ENCODE measurements at regions not wholly inside any gene's neighbourhood (a gene's known extent, or its start where the extent isn't known, plus 50 kb on each side); places are given as distances from the start of the nearest gene placed in this dataset.
A peak's percentile ranks its signal among the peaks of the same experiment; 100 is the strongest.

DNA sequence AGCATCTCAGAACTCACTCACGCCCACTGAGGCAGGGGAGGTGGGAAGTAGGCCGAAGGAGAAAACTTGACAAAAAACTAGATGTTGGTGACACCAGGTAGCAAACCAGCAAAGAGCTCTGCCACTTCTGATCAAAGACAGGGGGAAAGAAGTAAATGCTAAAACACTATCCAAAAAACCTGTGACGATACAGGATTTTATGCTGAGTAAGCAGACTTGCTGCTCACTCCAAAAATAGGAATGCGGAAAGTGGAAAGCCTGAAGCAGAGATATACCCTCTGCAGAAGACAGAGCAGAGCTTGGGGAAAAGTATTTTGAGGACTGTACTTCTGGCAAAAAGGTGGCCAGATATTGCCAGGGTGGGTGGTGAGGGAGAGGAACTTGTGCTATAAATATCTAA, 73.3 kb upstream of the YPEL5 start:
- no peak overlapping the region for H3K27ac ChIP-seq (ENCODE audit: insufficient read depth in 1 of 2, low read depth in 1 of 2, low read length in 2 of 2, poor library complexity in 1 of 2, severe bottlenecking in 2 of 2)
- no peaks in the 10 kb centered on the region for H3K9me3 ChIP-seq (ENCODE audit: control extremely low read depth in 1 of 5, control insufficient read depth in 4 of 5, insufficient read depth in 2 of 5, low read depth in 1 of 5, low read length in 4 of 5)
- ChIA-PET CTCF (interaction anchor here (0.9 to 1.0 kb wide), 3 partner anchors 9 to 634 kb away, joined by 3 read pairs; no protein-coding TSS in a partner anchor), POLR2A (no interaction called here)
- no peak for DNase-seq
- H3K4me1 ChIP-seq (ENCODE audit: control extremely low read depth in 1 of 4, control insufficient read depth in 4 of 4, insufficient read depth in 4 of 4, low read length in 3 of 4): no peaks in the 10 kb centered on the region
- H3K4me3 ChIP-seq (ENCODE audit: control insufficient read depth in 1 of 7, extremely low read depth in 1 of 7, insufficient read depth in 4 of 7, low read depth in 2 of 7, low read length in 6 of 7): no peak overlapping the region
- 96% methylated on average over 4 of the region's 4 CpGs for WGBS (ENCODE audit: insufficient coverage)
- peaks cover 0 to 9% (median 0%) of the 10 kb centered on the region in 5 experiments for H3K27me3 ChIP-seq (replicated peaks in 2 of 5; ENCODE audit: control insufficient read depth in 4 of 5, insufficient read depth in 5 of 5, low read length in 4 of 5)
- H3K36me3 ChIP-seq (ENCODE audit: control insufficient read depth in 4 of 4, insufficient read depth in 4 of 4, low read length in 3 of 4): no peaks in the 10 kb centered on the region

DNA sequence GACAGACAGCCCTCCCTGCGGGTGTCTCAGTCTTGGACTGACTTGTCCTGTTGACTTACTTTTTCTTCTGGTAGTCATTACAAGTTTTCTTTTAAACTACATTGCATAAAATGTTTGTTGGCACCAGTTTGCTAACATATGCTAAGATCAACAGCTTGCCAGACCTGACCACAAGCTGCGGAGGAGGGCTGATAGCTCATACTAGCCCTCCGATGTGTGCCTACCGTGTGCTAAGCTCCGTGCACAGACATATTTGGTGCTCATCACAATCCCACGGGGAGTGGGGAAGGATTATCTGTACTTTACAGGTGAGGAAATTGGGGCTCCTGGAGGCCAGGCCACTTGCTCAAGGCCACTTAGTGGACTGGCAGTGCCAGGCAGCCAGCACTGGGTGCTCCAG, 72.8 kb upstream of the YPEL5 start:
- H3K36me3 ChIP-seq (ENCODE audit: control insufficient read depth in 4 of 4, insufficient read depth in 4 of 4, low read length in 3 of 4): no peaks in the 10 kb centered on the region
- peaks cover 0 to 10% (median 0%) of the 10 kb centered on the region in 5 experiments for H3K27me3 ChIP-seq (replicated peaks in 2 of 5; ENCODE audit: control insufficient read depth in 4 of 5, insufficient read depth in 5 of 5, low read length in 4 of 5)

DNA sequence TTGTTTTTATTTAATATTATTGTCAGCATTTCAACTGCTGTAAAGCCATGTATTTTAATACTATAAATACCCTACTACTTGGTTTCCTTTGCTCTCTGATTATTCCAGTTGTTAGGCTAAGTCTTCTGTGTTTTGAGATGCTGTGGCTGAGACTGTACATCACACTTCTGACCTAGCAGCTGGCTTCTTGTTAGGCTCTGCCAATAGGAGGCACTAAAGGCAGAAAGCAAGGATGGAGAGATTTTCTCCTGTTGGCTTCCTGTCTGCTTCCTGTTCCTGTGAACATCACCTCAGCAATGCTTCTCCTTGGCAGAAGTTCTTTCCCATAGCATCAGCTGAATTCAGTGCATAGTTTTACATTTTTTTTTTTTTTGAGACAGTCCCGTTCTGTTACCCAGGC, 68.3 kb upstream of the YPEL5 start:
- Histone ChIP-seq H3K36me3 (ENCODE audit: control insufficient read depth in 4 of 4, insufficient read depth in 4 of 4, low read length in 3 of 4) (no peaks in the 10 kb centered on the region), H3K27me3 (replicated peaks in 2 of 5; ENCODE audit: control insufficient read depth in 4 of 5, insufficient read depth in 5 of 5, low read length in 4 of 5) (peaks cover 0 to 5% (median 0%) of the 10 kb centered on the region in 5 experiments), H3K27ac (ENCODE audit: insufficient read depth in 1 of 2, low read depth in 1 of 2, low read length in 2 of 2, poor library complexity in 1 of 2, severe bottlenecking in 2 of 2) (no peak overlapping the region), H3K9me3 (ENCODE audit: control extremely low read depth in 1 of 5, control insufficient read depth in 4 of 5, insufficient read depth in 2 of 5, low read depth in 1 of 5, low read length in 4 of 5) (no peaks in the 10 kb centered on the region), H3K4me1 (ENCODE audit: control extremely low read depth in 1 of 4, control insufficient read depth in 4 of 4, insufficient read depth in 4 of 4, low read length in 3 of 4) (no peaks in the 10 kb centered on the region), H3K4me3 (ENCODE audit: control insufficient read depth in 1 of 7, extremely low read depth in 1 of 7, insufficient read depth in 4 of 7, low read depth in 2 of 7, low read length in 6 of 7) (no peak overlapping the region)
- DNase-seq: no peak
- ChIA-PET POLR2A (no interaction called here), CTCF (interaction anchor here (0.8 kb wide), 1 partner anchor 43 kb away, joined by 3 read pairs; no protein-coding TSS in a partner anchor)
- 100% methylated on average over 1 of the region's 1 CpG for WGBS (ENCODE audit: insufficient coverage)

More for the DNA sequence above, 72.8 kb upstream of the YPEL5 start:
- CTCF ChIA-PET: interaction anchor here (0.9 to 1.0 kb wide), 3 partner anchors 9 to 633 kb away, joined by 3 read pairs; no protein-coding TSS in a partner anchor
- Histone ChIP-seq H3K4me3 (ENCODE audit: control insufficient read depth in 1 of 7, extremely low read depth in 1 of 7, insufficient read depth in 4 of 7, low read depth in 2 of 7, low read length in 6 of 7) (no peak overlapping the region), H3K4me1 (ENCODE audit: control extremely low read depth in 1 of 4, control insufficient read depth in 4 of 4, insufficient read depth in 4 of 4, low read length in 3 of 4) (no peaks in the 10 kb centered on the region), H3K9me3 (ENCODE audit: control extremely low read depth in 1 of 5, control insufficient read depth in 4 of 5, insufficient read depth in 2 of 5, low read depth in 1 of 5, low read length in 4 of 5) (no peaks in the 10 kb centered on the region), H3K27ac (ENCODE audit: insufficient read depth in 1 of 2, low read depth in 1 of 2, low read length in 2 of 2, poor library complexity in 1 of 2, severe bottlenecking in 2 of 2) (no peak overlapping the region)
- POLR2A ChIA-PET: no interaction called here
- 80% methylated on average over 5 of the region's 6 CpGs for WGBS (ENCODE audit: insufficient coverage)
- DNase-seq: peak in 1 of 3 donors; percentile 2

DNA sequence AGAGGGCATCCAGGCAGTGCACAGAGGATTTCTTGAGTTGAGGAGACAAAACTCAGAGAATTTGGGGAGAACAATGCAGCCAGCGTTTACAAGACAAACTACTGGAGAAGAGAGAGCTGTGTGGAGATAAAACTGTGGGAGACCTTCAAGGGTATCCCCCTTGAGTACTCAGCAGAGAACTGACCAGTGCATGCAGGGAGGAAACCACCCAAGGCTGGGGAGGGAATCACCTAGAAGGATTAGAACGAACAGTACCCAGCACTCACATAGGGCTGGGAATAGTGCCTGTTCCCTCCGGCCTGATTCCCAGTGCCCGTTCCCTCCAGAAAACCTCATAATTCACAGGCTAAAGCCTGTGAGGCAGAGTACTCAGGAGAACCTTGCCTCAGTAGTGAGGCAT, 61.9 kb upstream of the YPEL5 start:
- 92% methylated on average over 3 of the region's 4 CpGs for WGBS (ENCODE audit: insufficient coverage)
- H3K36me3 ChIP-seq (ENCODE audit: control insufficient read depth in 4 of 4, insufficient read depth in 4 of 4, low read length in 3 of 4): no peaks in the 10 kb centered on the region

GRCh38 chr2:30089171-30089570, 57.6 kb upstream of the YPEL5 start:
- Histone ChIP-seq H3K36me3 (ENCODE audit: control insufficient read depth in 4 of 4, insufficient read depth in 4 of 4, low read length in 3 of 4) (no peaks in the 10 kb centered on the region), H3K9me3 (ENCODE audit: control extremely low read depth in 1 of 5, control insufficient read depth in 4 of 5, insufficient read depth in 2 of 5, low read depth in 1 of 5, low read length in 4 of 5) (peaks cover 0 to 1% (median 0%) of the 10 kb centered on the region in 5 experiments), H3K4me1 (ENCODE audit: control extremely low read depth in 1 of 4, control insufficient read depth in 4 of 4, insufficient read depth in 4 of 4, low read length in 3 of 4) (no peaks in the 10 kb centered on the region), H3K27me3 (replicated peaks in 2 of 5; ENCODE audit: control insufficient read depth in 4 of 5, insufficient read depth in 5 of 5, low read length in 4 of 5) (peaks cover 0 to 21% (median 9%) of the 10 kb centered on the region in 5 experiments), H3K4me3 (ENCODE audit: control insufficient read depth in 1 of 7, extremely low read depth in 1 of 7, insufficient read depth in 4 of 7, low read depth in 2 of 7, low read length in 6 of 7) (no peak overlapping the region), H3K27ac (ENCODE audit: insufficient read depth in 1 of 2, low read depth in 1 of 2, low read length in 2 of 2, poor library complexity in 1 of 2, severe bottlenecking in 2 of 2) (no peak overlapping the region)
- no peak for DNase-seq
- ChIA-PET CTCF (interaction anchor here (0.6 to 10.1 kb wide), 5 partner anchors 26 to 600 kb away, joined by 3 to 85 read pairs (median 4); no protein-coding TSS in a partner anchor), POLR2A (no interaction called here)

More for the DNA sequence above, 61.9 kb upstream of the YPEL5 start:
- Histone ChIP-seq H3K27me3 (replicated peaks in 2 of 5; ENCODE audit: control insufficient read depth in 4 of 5, insufficient read depth in 5 of 5, low read length in 4 of 5) (peaks cover 0 to 16% (median 4%) of the 10 kb centered on the region in 5 experiments), H3K4me3 (ENCODE audit: control insufficient read depth in 1 of 7, extremely low read depth in 1 of 7, insufficient read depth in 4 of 7, low read depth in 2 of 7, low read length in 6 of 7) (no peak overlapping the region), H3K27ac (ENCODE audit: insufficient read depth in 1 of 2, low read depth in 1 of 2, low read length in 2 of 2, poor library complexity in 1 of 2, severe bottlenecking in 2 of 2) (no peak overlapping the region), H3K4me1 (ENCODE audit: control extremely low read depth in 1 of 4, control insufficient read depth in 4 of 4, insufficient read depth in 4 of 4, low read length in 3 of 4) (no peaks in the 10 kb centered on the region), H3K9me3 (ENCODE audit: control extremely low read depth in 1 of 5, control insufficient read depth in 4 of 5, insufficient read depth in 2 of 5, low read depth in 1 of 5, low read length in 4 of 5) (no peaks in the 10 kb centered on the region)
- ChIA-PET CTCF (interaction anchor here (1.0 to 10.1 kb wide), 3 partner anchors 13 to 31 kb away, joined by 3 to 85 read pairs (median 3); no protein-coding TSS in a partner anchor), POLR2A (no interaction called here)
- DNase-seq: no peak

DNA sequence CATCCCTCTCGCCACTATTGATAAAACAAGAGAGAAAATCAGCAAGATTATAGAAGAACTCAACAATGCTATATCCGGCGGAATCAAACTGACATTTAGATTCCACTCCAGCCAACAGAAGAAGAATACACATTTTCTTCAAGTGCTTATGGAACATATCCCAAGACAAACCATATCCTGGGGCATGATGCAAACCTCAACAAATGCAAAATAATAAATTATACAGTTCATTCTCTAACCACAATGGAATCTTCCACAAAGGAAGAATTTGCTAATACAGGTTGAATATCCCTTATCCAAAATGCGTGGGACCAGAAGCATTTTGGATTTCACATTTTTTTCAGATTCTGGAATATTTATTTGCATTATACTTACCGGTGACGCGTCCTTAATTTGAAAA, 51.4 kb upstream of the YPEL5 start:
- POLR2A ChIA-PET: no interaction called here
- Histone ChIP-seq H3K9me3 (ENCODE audit: control extremely low read depth in 1 of 5, control insufficient read depth in 4 of 5, insufficient read depth in 2 of 5, low read depth in 1 of 5, low read length in 4 of 5) (no peaks in the 10 kb centered on the region), H3K36me3 (ENCODE audit: control insufficient read depth in 4 of 4, insufficient read depth in 4 of 4, low read length in 3 of 4) (no peaks in the 10 kb centered on the region), H3K27ac (ENCODE audit: insufficient read depth in 1 of 2, low read depth in 1 of 2, low read length in 2 of 2, poor library complexity in 1 of 2, severe bottlenecking in 2 of 2) (no peak overlapping the region), H3K4me1 (ENCODE audit: control extremely low read depth in 1 of 4, control insufficient read depth in 4 of 4, insufficient read depth in 4 of 4, low read length in 3 of 4) (no peaks in the 10 kb centered on the region), H3K27me3 (replicated peaks in 2 of 5; ENCODE audit: control insufficient read depth in 4 of 5, insufficient read depth in 5 of 5, low read length in 4 of 5) (peaks cover 0 to 10% (median 3%) of the 10 kb centered on the region in 5 experiments), H3K4me3 (ENCODE audit: control insufficient read depth in 1 of 7, extremely low read depth in 1 of 7, insufficient read depth in 4 of 7, low read depth in 2 of 7, low read length in 6 of 7) (no peak overlapping the region)
- 97% methylated on average over 6 of the region's 7 CpGs for WGBS (ENCODE audit: insufficient coverage)
- CTCF ChIA-PET: interaction anchor here (1.5 kb wide), 2 partner anchors 20 to 69 kb away, joined by 4 to 5 read pairs; no protein-coding TSS in a partner anchor
- DNase-seq: no peak

DNA sequence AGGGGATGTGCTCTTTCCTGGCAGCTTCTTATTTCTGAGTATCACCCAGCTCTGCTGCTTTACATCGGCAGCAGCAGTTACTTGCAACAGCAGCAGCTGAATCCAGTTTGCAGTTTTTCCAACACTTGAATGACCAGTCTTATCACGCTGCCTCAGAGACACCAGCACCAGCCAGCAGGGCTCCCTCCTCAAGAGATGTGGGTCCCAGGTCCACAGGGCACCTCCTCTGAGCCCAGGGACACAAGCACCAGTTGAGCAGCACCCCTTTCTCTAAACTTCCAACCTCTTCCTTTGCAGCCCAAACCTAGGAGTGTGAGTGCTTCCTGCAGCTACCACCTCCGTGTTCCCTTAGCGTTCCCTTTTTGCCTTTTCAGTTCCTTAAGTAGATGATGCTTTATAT, 50.4 kb upstream of the YPEL5 start:
- no peak overlapping the region for H3K27ac ChIP-seq (ENCODE audit: insufficient read depth in 1 of 2, low read depth in 1 of 2, low read length in 2 of 2, poor library complexity in 1 of 2, severe bottlenecking in 2 of 2)
- H3K27me3 ChIP-seq (replicated peaks in 2 of 5; ENCODE audit: control insufficient read depth in 4 of 5, insufficient read depth in 5 of 5, low read length in 4 of 5): peaks cover 0 to 9% (median 2%) of the 10 kb centered on the region in 5 experiments
- H3K4me1 ChIP-seq (ENCODE audit: control extremely low read depth in 1 of 4, control insufficient read depth in 4 of 4, insufficient read depth in 4 of 4, low read length in 3 of 4): no peaks in the 10 kb centered on the region
- 100% methylated on average over 2 of the region's 4 CpGs for WGBS (ENCODE audit: insufficient coverage)
- ChIA-PET CTCF (interaction anchor here (1.2 kb wide), 1 partner anchor 19 kb away, joined by 3 read pairs; no protein-coding TSS in a partner anchor), POLR2A (interaction anchor here (0.7 kb wide), 1 partner anchor 596 kb away, joined by 3 read pairs; no protein-coding TSS in a partner anchor)
- H3K9me3 ChIP-seq (ENCODE audit: control extremely low read depth in 1 of 5, control insufficient read depth in 4 of 5, insufficient read depth in 2 of 5, low read depth in 1 of 5, low read length in 4 of 5): no peaks in the 10 kb centered on the region
- no peak overlapping the region for H3K4me3 ChIP-seq (ENCODE audit: control insufficient read depth in 1 of 7, extremely low read depth in 1 of 7, insufficient read depth in 4 of 7, low read depth in 2 of 7, low read length in 6 of 7)
- H3K36me3 ChIP-seq (ENCODE audit: control insufficient read depth in 4 of 4, insufficient read depth in 4 of 4, low read length in 3 of 4): no peaks in the 10 kb centered on the region
- DNase-seq: no peak

Data from common myeloid progenitor, CD34-positive (primary cell).